Left ventricle myocardium inferior (tissue), 1 donor: ENCODE measurements at regions not wholly inside any gene's neighbourhood (a gene's known extent, or its start where the extent isn't known, plus 50 kb on each side); places are given as distances from the start of the nearest gene placed in this dataset.

Experiments
- DNase-seq: peaks from one replicate; pipeline ENCODE4 v3.0.0-alpha.2; 2020
- H3K27ac ChIP-seq: fragments of 200-600 bp; replicated peaks from 2 replicates; pipeline ENCODE4 v1.8.0; 2021
- H3K27me3 ChIP-seq: fragments of 200-600 bp; 2 replicates; pipeline ENCODE4 v1.8.0; 2021; ENCODE audit warnings: low read depth
- H3K36me3 ChIP-seq: fragments of 200-600 bp; 2 replicates; pipeline ENCODE4 v1.8.0; 2021
- H3K4me1 ChIP-seq: fragments of 200-600 bp; 2 replicates; pipeline ENCODE4 v1.8.0; 2021
- H3K4me3 ChIP-seq: fragments of 200-600 bp; 2 replicates; pipeline ENCODE4 v1.8.0; 2021; ENCODE audit warnings: mild to moderate bottlenecking, moderate library complexity
- H3K9me3 ChIP-seq: fragments of 200-600 bp; replicated peaks from 2 replicates; pipeline ENCODE4 v1.8.0; 2021
- CTCF ChIP-seq: fragments of 200-600 bp; IDR thresholded peaks from 2 replicates; pipeline ENCODE4 v1.8.0; 2021; ENCODE audit warnings: antibody characterized with exemption, mild to moderate bottlenecking, borderline replicate concordance
- intact Hi-C: fragments of 100-400 bp; cut with micrococcal nuclease; formaldehyde crosslinking; loops from one replicate; pipeline ENCODE4 v1.11.0; 2022
- donor health status: DM: no; HTN: yes; CAD: no; lungs with severe emphysema.

GRCh38 chrX:71000139-71000538, 68.0 kb downstream of the SNX12 start:
- no peak for TF ChIP-seq CTCF
- intact Hi-C loops: no loop called here
- no peaks in the 10 kb centered on the region for H3K9me3 ChIP-seq
- no peak overlapping the region for H3K27ac ChIP-seq
- no peak for DNase-seq
- no peaks in the 10 kb centered on the region for H3K27me3 ChIP-seq
- no peaks in the 10 kb centered on the region for H3K36me3 ChIP-seq
- H3K4me3 ChIP-seq: no peak overlapping the region
- no peaks in the 10 kb centered on the region for H3K4me1 ChIP-seq

- H3K4me3 ChIP-seq: no peak overlapping the region
- DNase-seq: no peak
- peak; percentile 43 for TF ChIP-seq CTCF
- no peak overlapping the region for H3K27ac ChIP-seq
- H3K36me3 ChIP-seq: no peaks in the 10 kb centered on the region
- intact Hi-C loops: no loop called here
- no peaks in the 10 kb centered on the region for H3K27me3 ChIP-seq
- H3K9me3 ChIP-seq: peaks cover 2% of the 10 kb centered on the region
- H3K4me1 ChIP-seq: no peaks in the 10 kb centered on the region
Observed at GRCh38 chrX:70998411-70999027, 67.6 kb upstream of the SLC7A3 start.

GRCh38 chrX:70995338-70995737, 64.4 kb upstream of the SLC7A3 start:
- TF ChIP-seq CTCF: no peak
- no peak for DNase-seq
- H3K9me3 ChIP-seq: peaks cover 12% of the 10 kb centered on the region
- no peak overlapping the region for H3K27ac ChIP-seq
- H3K27me3 ChIP-seq: no peaks in the 10 kb centered on the region
- intact Hi-C loops: no loop called here
- no peaks in the 10 kb centered on the region for H3K4me1 ChIP-seq
- H3K36me3 ChIP-seq: no peaks in the 10 kb centered on the region
- H3K4me3 ChIP-seq: no peak overlapping the region

GRCh38 chrX:70988425-70988824, 57.5 kb upstream of the SLC7A3 start:
- peaks cover 9% of the 10 kb centered on the region for H3K9me3 ChIP-seq
- no peak for TF ChIP-seq CTCF
- H3K27ac ChIP-seq: no peak overlapping the region
- H3K4me1 ChIP-seq: no peaks in the 10 kb centered on the region
- H3K36me3 ChIP-seq: no peaks in the 10 kb centered on the region
- H3K27me3 ChIP-seq: no peaks in the 10 kb centered on the region
- H3K4me3 ChIP-seq: no peak overlapping the region
- intact Hi-C loops: no loop called here
- no peak for DNase-seq
